Colonic mucosa (tissue), 4 donors: ENCODE measurements at regions not wholly inside any gene's neighbourhood (a gene's known extent, or its start where the extent isn't known, plus 50 kb on each side); places are given as distances from the start of the nearest gene placed in this dataset.

Source experiments
- DNase-seq: peaks from one replicate; pipeline ENCODE4 v3.0.0-alpha.2; 2020
- H3K27ac ChIP-seq: fragments of 200-600 bp; one replicate; pipeline ENCODE4 v1.8.0; 2021
- H3K27me3 ChIP-seq: fragments of 200-600 bp; one replicate; pipeline ENCODE4 v1.8.0; 2021
- H3K36me3 ChIP-seq: fragments of 200-600 bp; one replicate; pipeline ENCODE4 v1.8.0; 2021
- H3K4me1 ChIP-seq: fragments of 200-600 bp; one replicate; pipeline ENCODE4 v1.8.0; 2021; ENCODE audit warnings: mild to moderate bottlenecking
- H3K4me3 ChIP-seq: fragments of 200-600 bp; one replicate; pipeline ENCODE4 v1.8.0; 2021
- H3K9ac ChIP-seq, 2 donors: one replicate each; pipeline ENCODE4 v1.7.0; 2013; ENCODE audit warnings: control low read depth in 2 of 2, low read depth in 2 of 2, low read length in 2 of 2
- H3K9me3 ChIP-seq: fragments of 200-600 bp; one replicate; pipeline ENCODE4 v1.8.0; 2021
- CTCF ChIP-seq: fragments of 200-600 bp; IDR thresholded peaks from one replicate; pipeline ENCODE4 v1.8.0; 2022; ENCODE audit warnings: antibody characterized with exemption, mild to moderate bottlenecking
- intact Hi-C: fragments of 100-400 bp; cut with DNase I; formaldehyde crosslinking; loops from one replicate; pipeline ENCODE4 v1.14.1; 2022
- donor health status: healthy.
- donor health status: DM: no; HTN: no; CAD: no.
- donor health status: DM: no; HTN: no; CAD: no.

GRCh38 chr3:103730744-103731143 is 1295.9 kb downstream of the ZPLD1 start:
- no peak for DNase-seq
- Histone ChIP-seq H3K4me3 (no peak overlapping the region), H3K36me3 (no peaks in the 10 kb centered on the region), H3K4me1 (no peaks in the 10 kb centered on the region), H3K9ac (no peak overlapping the region), H3K27ac (no peak overlapping the region), H3K9me3 (no peaks in the 10 kb centered on the region), H3K27me3 (no peaks in the 10 kb centered on the region)
- TF ChIP-seq CTCF, result no peak
- intact Hi-C loops, result no loop called here

GRCh38 chr3:103752986-103753385 is 1318.2 kb downstream of the ZPLD1 start:
- Histone ChIP-seq H3K4me1 (no peaks in the 10 kb centered on the region), H3K36me3 (no peaks in the 10 kb centered on the region), H3K9me3 (no peaks in the 10 kb centered on the region), H3K27ac (no peak overlapping the region), H3K4me3 (no peak overlapping the region), H3K9ac (no peak overlapping the region), H3K27me3 (no peaks in the 10 kb centered on the region)
- intact Hi-C loops, result no loop called here
- no peak for TF ChIP-seq CTCF
- DNase-seq, result no peak

- no peak overlapping the region for H3K9ac ChIP-seq
- DNase-seq, result no peak
- intact Hi-C loops, result no loop called here
- TF ChIP-seq CTCF, result no peak
- no peaks in the 10 kb centered on the region for H3K27me3 ChIP-seq
- H3K4me1 ChIP-seq, result no peaks in the 10 kb centered on the region
- H3K27ac ChIP-seq, result no peak overlapping the region
- H3K4me3 ChIP-seq, result no peak overlapping the region
- H3K9me3 ChIP-seq, result no peaks in the 10 kb centered on the region
- no peaks in the 10 kb centered on the region for H3K36me3 ChIP-seq
These were observed 1332.8 kb downstream of the ZPLD1 start for GRCh38 chr3:103767635-103768034.

GRCh38 chr3:103785017-103785416 is 1350.2 kb downstream of the ZPLD1 start:
- H3K4me1 ChIP-seq, result no peaks in the 10 kb centered on the region
- no peak overlapping the region for H3K4me3 ChIP-seq
- no peaks in the 10 kb centered on the region for H3K36me3 ChIP-seq
- no peak overlapping the region for H3K27ac ChIP-seq
- H3K9me3 ChIP-seq, result no peaks in the 10 kb centered on the region
- no peak for DNase-seq
- H3K9ac ChIP-seq, result no peak overlapping the region
- no peaks in the 10 kb centered on the region for H3K27me3 ChIP-seq
- intact Hi-C loops, result no loop called here
- no peak for TF ChIP-seq CTCF

- Histone ChIP-seq H3K9ac (no peak overlapping the region), H3K27ac (no peak overlapping the region), H3K4me3 (no peak overlapping the region), H3K27me3 (no peaks in the 10 kb centered on the region), H3K9me3 (no peaks in the 10 kb centered on the region), H3K36me3 (no peaks in the 10 kb centered on the region), H3K4me1 (no peaks in the 10 kb centered on the region)
- TF ChIP-seq CTCF, result no peak
- intact Hi-C loops, result no loop called here
- DNase-seq, result no peak
These were observed 1350.7 kb downstream of the ZPLD1 start for GRCh38 chr3:103785537-103785936.

- Histone ChIP-seq H3K9ac (no peak overlapping the region), H3K36me3 (no peaks in the 10 kb centered on the region), H3K4me1 (no peaks in the 10 kb centered on the region), H3K4me3 (no peak overlapping the region), H3K9me3 (no peaks in the 10 kb centered on the region), H3K27ac (no peak overlapping the region), H3K27me3 (no peaks in the 10 kb centered on the region)
- no peak for DNase-seq
- intact Hi-C loops, result no loop called here
- no peak for TF ChIP-seq CTCF
These were observed 1351.5 kb downstream of the ZPLD1 start for GRCh38 chr3:103786296-103786695.
